HepG2 (cell line): ENCODE measurements at regions not wholly inside any gene's neighbourhood (a gene's known extent, or its start where the extent isn't known, plus 50 kb on each side); places are given as distances from the start of the nearest gene placed in this dataset.

ENCODE experiments used
- ATAC-seq: fragments of 200-7000 bp; cut with Tn5 transposase; 3 replicates; pipeline ENCODE4 v1.9.1; 2020; ENCODE audit warnings: mild to moderate bottlenecking, moderate library complexity
- BruUV-seq: library from RNA; stranded (reverse); fragments of 400-500 nt; replicated peaks from 2 replicates; lab custom pipeline; 2021; lab: Mats Ljungman, UMichigan
- CTCF ChIA-PET: fragments of 300-600 bp; formaldehyde crosslinking; extraction: SDS; loops from one replicate; lab custom pipeline; 2021; ENCODE audit warnings: low total read pairs, inconsistent platforms, low intra/inter-chr PET ratio; lab: Yijun Ruan, JAX
- POLR2A ChIA-PET: fragments of 350-600 bp; sonication (Branson Sonifier 250); formaldehyde crosslinking; loops from one replicate; lab custom pipeline; 2020; ENCODE audit warnings: antibody characterized with exemption, inconsistent platforms; lab: Yijun Ruan, JAX
- DNase-seq: peaks from one replicate; pipeline ENCODE4 v3.0.0-alpha.2; 2015; ENCODE audit warnings: low spot score
- FAIRE-seq: peaks from 3 replicates; lab custom pipeline; 2011; peaks lifted over from hg19 to GRCh38; lab: Jason Lieb, UNC
- H2AFZ ChIP-seq: one replicate; pipeline ENCODE4 v1.6.1; 2011; ENCODE audit warnings: low read length, inconsistent platforms
- H3K27ac ChIP-seq: fragments of 300-600 bp; 3 replicates; pipeline ENCODE4 v1.8.0; 2011; ENCODE audit warnings: mixed run types, mild to moderate bottlenecking, mixed read lengths, low read length, inconsistent platforms; ENCODE audit not compliant: insufficient read depth; ENCODE audit errors: extremely low read length
- H3K27me3 ChIP-seq, 2 experiments: fragments of 200-600 bp in 1 of 2; 2 replicates in 1 of 2; 3 replicates in 1 of 2; pipeline versions ENCODE4 v1.6.0 to v1.8.0; 2011; ENCODE audit warnings: low read length in 2 of 2, mild to moderate bottlenecking in 2 of 2, moderate library complexity in 2 of 2, inconsistent platforms in 1 of 2; ENCODE audit not compliant: insufficient read depth in 2 of 2, control insufficient read depth in 1 of 2
- H3K36me3 ChIP-seq, 2 experiments: fragments of 200-600 bp in 1 of 2; replicated peaks in 1 of 2; 2 replicates in 1 of 2; 3 replicates in 1 of 2; pipeline versions ENCODE4 v1.5.1 to v1.8.0; 2011; ENCODE audit warnings: low read length in 2 of 2, inconsistent platforms in 1 of 2; ENCODE audit not compliant: insufficient read depth in 2 of 2, control insufficient read depth in 1 of 2
- H3K4me1 ChIP-seq: 2 replicates; pipeline ENCODE4 v1.5.1; 2012; ENCODE audit warnings: low read length, inconsistent platforms; ENCODE audit not compliant: insufficient read depth
- H3K4me2 ChIP-seq: 2 replicates; pipeline ENCODE4 v1.6.0; 2011; ENCODE audit warnings: low read depth, low read length, inconsistent platforms
- H3K4me3 ChIP-seq, 3 experiments: fragments of 200-600 bp in 1 of 3; sonication (generic), shearing (Covaris generic) in 1 of 3; replicated peaks in 1 of 3; 2 replicates each; pipeline ENCODE4 v1.5.1; 2011 to 2016; ENCODE audit warnings: low read length in 3 of 3, inconsistent platforms in 2 of 3, low read depth in 2 of 3, mild to moderate bottlenecking in 2 of 3, control low read depth in 1 of 3, mixed read lengths in 1 of 3; ENCODE audit not compliant: insufficient read depth in 1 of 3
- H3K79me2 ChIP-seq: one replicate; pipeline ENCODE4 v1.6.1; 2011; ENCODE audit warnings: low read length, inconsistent platforms; ENCODE audit not compliant: insufficient read depth
- H3K9ac ChIP-seq: 2 replicates; pipeline ENCODE4 v1.6.0; 2011; ENCODE audit warnings: mild to moderate bottlenecking, low read depth, low read length, inconsistent platforms; ENCODE audit not compliant: insufficient read depth
- H3K9me3 ChIP-seq: 2 replicates; pipeline ENCODE4 v1.5.1; 2012; ENCODE audit warnings: mild to moderate bottlenecking, low read length
- H4K20me1 ChIP-seq: 2 replicates; pipeline ENCODE4 v1.6.0; 2011; ENCODE audit warnings: inconsistent platforms, mild to moderate bottlenecking, low read length, moderate library complexity; ENCODE audit not compliant: insufficient read depth
- FOSL1 ChIP-seq: sonication (generic); formaldehyde crosslinking; IDR thresholded peaks from 2 replicates; pipeline ENCODE4 v1.9.0; 2021; ENCODE audit warnings: missing genetic modification reagents, borderline replicate concordance
- GABPB1 ChIP-seq: IDR thresholded peaks from 2 replicates; pipeline ENCODE4 v1.6.1; 2016; ENCODE audit warnings: mild to moderate bottlenecking, missing genetic modification reagents, moderate library complexity, missing compliant biosample characterization
- MAFF ChIP-seq: IDR thresholded peaks from 2 replicates; pipeline ENCODE4 v1.6.1; 2011; ENCODE audit warnings: low read depth, low read length, improper control_type of control experiment
- RBAK ChIP-seq: sonication (generic); formaldehyde crosslinking; IDR thresholded peaks from 2 replicates; pipeline ENCODE4 v1.5.1; 2020; ENCODE audit warnings: mild to moderate bottlenecking, missing genetic modification reagents
- RCOR2 ChIP-seq: IDR thresholded peaks from 2 replicates; pipeline ENCODE4 v1.6.1; 2016; ENCODE audit warnings: missing biosample characterization, missing genetic modification reagents
- XBP1 ChIP-seq: sonication (generic); formaldehyde crosslinking; IDR thresholded peaks from 2 replicates; pipeline ENCODE4 v1.5.0; 2020; ENCODE audit warnings: missing genetic modification reagents
- ZBTB2 ChIP-seq: sonication (generic); formaldehyde crosslinking; IDR thresholded peaks from 2 replicates; pipeline ENCODE4 v1.8.0; 2022; ENCODE audit warnings: low read depth, missing genetic modification reagents
- ZBTB38 ChIP-seq: sonication (generic); formaldehyde crosslinking; IDR thresholded peaks from 2 replicates; pipeline ENCODE4 v1.5.1; 2020; ENCODE audit warnings: mild to moderate bottlenecking, missing genetic modification reagents
- ZNF501 ChIP-seq: sonication (generic); formaldehyde crosslinking; IDR thresholded peaks from 2 replicates; pipeline ENCODE4 v1.5.1; 2020; ENCODE audit warnings: mild to moderate bottlenecking, moderate library complexity, missing genetic modification reagents
- ZNF850 ChIP-seq: sonication (generic); formaldehyde crosslinking; conservative IDR thresholded peaks from 2 replicates; pipeline ENCODE4 v1.9.0; 2021; ENCODE audit warnings: mild to moderate bottlenecking, missing genetic modification reagents
- WGBS: methylation state at CpG from one replicate; pipeline ENCODE4 v1.1.6; 2017; ENCODE audit warnings: low lambda C conversion rate; 5-methylcytosine and 5-hydroxymethylcytosine counted together
- in situ Hi-C: cut with HindIII; loops from 2 replicates; pipeline ENCODE4 v1.10.0; 2017; ENCODE audit warnings: low pct_unique_long_range_greater_than_20kb; ENCODE audit not compliant: extremely low pct_ligation_motif_present
- intact Hi-C: fragments of 100-400 bp; cut with micrococcal nuclease; formaldehyde crosslinking; loops from one replicate; pipeline ENCODE4 v1.10.0; 2022; ENCODE audit not compliant: unreplicated experiment
- TF ChIP-seq, protein P1 (sequence below): sonication (generic); formaldehyde crosslinking; IDR thresholded peaks from 2 replicates; pipeline ENCODE4 v1.5.1; 2020; ENCODE audit warnings: missing genetic modification reagents, mild to moderate bottlenecking, borderline replicate concordance
- TF ChIP-seq, protein P2 (sequence below): sonication (generic); formaldehyde crosslinking; IDR thresholded peaks from 2 replicates; pipeline ENCODE4 v1.4.0; 2020; ENCODE audit warnings: mild to moderate bottlenecking, low read depth, missing genetic modification reagents

DNA sequence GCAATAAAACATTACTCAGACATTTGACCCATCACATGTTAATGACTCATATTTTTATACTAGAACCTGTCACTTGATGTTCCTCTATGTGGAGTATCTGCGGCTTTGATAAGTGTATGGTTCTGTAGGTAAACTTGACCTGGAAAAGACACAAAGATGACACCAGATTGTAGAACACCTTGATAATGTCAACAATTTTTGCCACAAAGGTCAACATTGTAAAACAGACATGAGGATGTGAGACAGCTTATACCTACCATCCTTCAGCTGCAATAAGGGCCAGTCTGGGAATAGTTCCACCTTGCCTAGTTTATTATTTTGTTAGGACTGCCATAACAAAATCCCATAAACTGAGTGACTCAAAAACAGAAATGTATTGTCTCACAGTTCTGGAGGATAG, 202.4 kb downstream of the LMBRD1 start (continued):
- TF ChIP-seq ZNF850 (CRISPR knock-in tag), result no peak

DNA sequence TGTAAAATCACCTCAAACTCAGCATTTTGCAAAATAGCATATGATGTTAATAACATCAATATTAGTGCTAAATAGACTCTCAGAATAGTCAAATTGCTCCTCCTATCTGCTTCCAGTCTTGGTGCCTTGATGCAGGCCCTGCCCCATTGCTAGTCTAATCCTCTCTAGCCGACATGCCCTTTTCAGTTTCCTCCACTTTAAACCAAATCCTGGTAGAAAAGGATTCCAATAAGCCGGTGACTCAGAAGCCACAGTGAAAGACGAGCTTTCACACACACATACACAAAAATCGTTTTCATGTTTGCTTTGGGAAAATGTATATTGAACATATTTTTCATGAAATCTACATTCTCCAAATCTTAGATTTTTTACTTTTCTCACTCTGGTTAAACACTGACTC, 203.1 kb downstream of the LMBRD1 start:
- ATAC-seq (no peak), DNase-seq (no peak), FAIRE-seq (no peak)
- BruUV-seq, result no TSS peak
- Histone ChIP-seq H3K4me2 (no peak overlapping the region), H3K27ac (no peak overlapping the region), H3K79me2 (no peaks in the 10 kb centered on the region), H3K27me3 (no peaks in the 10 kb centered on the region), H3K9me3 (no peaks in the 10 kb centered on the region), H3K9ac (no peak overlapping the region), H4K20me1 (no peaks in the 10 kb centered on the region), H3K4me3 (no peak overlapping the region), H2AFZ (no peak overlapping the region), H3K4me1 (no peaks in the 10 kb centered on the region), H3K36me3 (no peaks in the 10 kb centered on the region)
- WGBS, result 7% methylated on average over 4 of the region's 4 CpGs
- intact Hi-C loops (no loop called here), in situ Hi-C loops (no loop called here)
- POLR2A ChIA-PET, result no interaction called here
- CTCF ChIA-PET, result no interaction called here
- TF ChIP-seq RCOR2 (no peak), ZBTB2 (CRISPR knock-in tag) (no peak), FOSL1 (CRISPR knock-in tag) (no peak), ZNF501 (CRISPR knock-in tag) (no peak), XBP1 (CRISPR knock-in tag) (no peak), ZBTB38 (CRISPR knock-in tag) (no peak), GABPB1 (CRISPR knock-in tag) (no peak), MAFF (no peak), RBAK (CRISPR knock-in tag) (no peak)
- TF ChIP-seq, protein P1, sequence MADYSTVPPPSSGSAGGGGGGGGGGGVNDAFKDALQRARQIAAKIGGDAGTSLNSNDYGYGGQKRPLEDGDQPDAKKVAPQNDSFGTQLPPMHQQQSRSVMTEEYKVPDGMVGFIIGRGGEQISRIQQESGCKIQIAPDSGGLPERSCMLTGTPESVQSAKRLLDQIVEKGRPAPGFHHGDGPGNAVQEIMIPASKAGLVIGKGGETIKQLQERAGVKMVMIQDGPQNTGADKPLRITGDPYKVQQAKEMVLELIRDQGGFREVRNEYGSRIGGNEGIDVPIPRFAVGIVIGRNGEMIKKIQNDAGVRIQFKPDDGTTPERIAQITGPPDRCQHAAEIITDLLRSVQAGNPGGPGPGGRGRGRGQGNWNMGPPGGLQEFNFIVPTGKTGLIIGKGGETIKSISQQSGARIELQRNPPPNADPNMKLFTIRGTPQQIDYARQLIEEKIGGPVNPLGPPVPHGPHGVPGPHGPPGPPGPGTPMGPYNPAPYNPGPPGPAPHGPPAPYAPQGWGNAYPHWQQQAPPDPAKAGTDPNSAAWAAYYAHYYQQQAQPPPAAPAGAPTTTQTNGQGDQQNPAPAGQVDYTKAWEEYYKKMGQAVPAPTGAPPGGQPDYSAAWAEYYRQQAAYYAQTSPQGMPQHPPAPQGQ (CRISPR knock-in tag), result no peak
- TF ChIP-seq, protein P2, sequence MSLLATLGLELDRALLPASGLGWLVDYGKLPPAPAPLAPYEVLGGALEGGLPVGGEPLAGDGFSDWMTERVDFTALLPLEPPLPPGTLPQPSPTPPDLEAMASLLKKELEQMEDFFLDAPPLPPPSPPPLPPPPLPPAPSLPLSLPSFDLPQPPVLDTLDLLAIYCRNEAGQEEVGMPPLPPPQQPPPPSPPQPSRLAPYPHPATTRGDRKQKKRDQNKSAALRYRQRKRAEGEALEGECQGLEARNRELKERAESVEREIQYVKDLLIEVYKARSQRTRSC (CRISPR knock-in tag), result no peak
